GM23338 (cell line): ENCODE measurements at regions not wholly inside any gene's neighbourhood (a gene's known extent, or its start where the extent isn't known, plus 50 kb on each side); places are given as distances from the start of the nearest gene placed in this dataset.

Experiments used
- ATAC-seq: fragments of 200-7000 bp; cut with Tn5 transposase; 3 replicates; pipeline ENCODE4 v1.9.1; 2020
- DNase-seq: peaks from one replicate; pipeline ENCODE4 v3.0.0-alpha.2; 2015; ENCODE audit warnings: low spot score
- H2AFZ ChIP-seq: fragments of 200-600 bp; sonication (generic); 2 replicates; pipeline ENCODE4 v1.8.0; 2016; ENCODE audit warnings: antibody characterized with exemption, mild to moderate bottlenecking, moderate library complexity
- H3F3A ChIP-seq: fragments of 200-600 bp; sonication (generic); replicated peaks from 2 replicates; pipeline ENCODE4 v1.8.0; 2017; ENCODE audit warnings: antibody characterized with exemption, mixed run types, low read depth
- H3K27ac ChIP-seq: fragments of 200-600 bp; sonication (generic); 2 replicates; pipeline ENCODE4 v1.6.1; 2016; ENCODE audit warnings: low read depth
- H3K27me3 ChIP-seq: fragments of 200-600 bp; sonication (generic); 2 replicates; pipeline ENCODE4 v1.8.0; 2016; ENCODE audit warnings: mild to moderate bottlenecking, mixed run types, moderate library complexity; ENCODE audit not compliant: insufficient read depth
- H3K36me3 ChIP-seq: fragments of 200-600 bp; sonication (generic); 2 replicates; pipeline ENCODE4 v1.8.0; 2016; ENCODE audit warnings: mild to moderate bottlenecking; ENCODE audit not compliant: insufficient read depth
- H3K4me1 ChIP-seq: fragments of 200-600 bp; sonication (generic); 2 replicates; pipeline ENCODE4 v1.8.0; 2016; ENCODE audit warnings: mild to moderate bottlenecking, moderate library complexity; ENCODE audit not compliant: insufficient read depth
- H3K4me2 ChIP-seq: fragments of 200-600 bp; sonication (generic); 2 replicates; pipeline ENCODE4 v1.7.1; 2017; ENCODE audit warnings: mixed run types
- H3K4me3 ChIP-seq: fragments of 200-600 bp; sonication (generic); 2 replicates; pipeline ENCODE4 v1.6.1; 2016; ENCODE audit warnings: mixed run types
- H3K79me2 ChIP-seq: fragments of 200-600 bp; sonication (generic); replicated peaks from 2 replicates; pipeline ENCODE4 v1.8.0; 2017; ENCODE audit warnings: mild to moderate bottlenecking; ENCODE audit not compliant: insufficient read depth
- H3K9me2 ChIP-seq: fragments of 200-600 bp; sonication (generic); 2 replicates; pipeline ENCODE4 v1.8.0; 2017; ENCODE audit not compliant: insufficient read depth
- H4K20me1 ChIP-seq: fragments of 200-600 bp; sonication (generic); replicated peaks from 2 replicates; pipeline ENCODE4 v1.8.0; 2017; ENCODE audit warnings: mild to moderate bottlenecking; ENCODE audit not compliant: insufficient read depth
- H3K27ac Mint-ChIP-seq: 2 replicates; pipeline ENCODE4 v1.8.0; 2020; ENCODE audit warnings: inconsistent platforms, mild to moderate bottlenecking, moderate library complexity, mixed read lengths
- H3K27me3 Mint-ChIP-seq: 3 replicates; pipeline ENCODE4 v1.8.0; 2022; ENCODE audit warnings: low read depth, mild to moderate bottlenecking, moderate library complexity, mixed read lengths, inconsistent platforms; ENCODE audit not compliant: insufficient read depth, poor library complexity
- H3K36me3 Mint-ChIP-seq: 3 replicates; pipeline ENCODE4 v1.8.0; 2021; ENCODE audit warnings: low read depth, mild to moderate bottlenecking, inconsistent platforms, moderate library complexity, mixed read lengths
- H3K4me1 Mint-ChIP-seq: 3 replicates; pipeline ENCODE4 v1.8.0; 2020; ENCODE audit warnings: mild to moderate bottlenecking, inconsistent platforms, mixed read lengths
- H3K4me3 Mint-ChIP-seq: 3 replicates; pipeline ENCODE4 v1.8.0; 2021; ENCODE audit warnings: moderate library complexity, mild to moderate bottlenecking, inconsistent platforms, mixed read lengths
- H3K9me3 Mint-ChIP-seq: 3 replicates; pipeline ENCODE4 v1.8.0; 2020; ENCODE audit warnings: moderate library complexity, mild to moderate bottlenecking, inconsistent platforms, mixed read lengths
- EZH2 ChIP-seq: fragments of 200-600 bp; sonication (generic); IDR thresholded peaks from one replicate; pipeline ENCODE4 v1.8.0; 2017; ENCODE audit warnings: antibody characterized with exemption, mild to moderate bottlenecking, low read depth; ENCODE audit not compliant: unreplicated experiment
- EZH2phosphoT487 ChIP-seq: fragments of 200-600 bp; sonication (generic); IDR thresholded peaks from one replicate; pipeline ENCODE4 v1.8.1; 2018; ENCODE audit warnings: antibody characterized with exemption; ENCODE audit not compliant: unreplicated experiment
- JUNB ChIP-seq: IDR thresholded peaks from one replicate; pipeline ENCODE4 v1.6.1; 2016; ENCODE audit warnings: antibody characterized with exemption; ENCODE audit not compliant: unreplicated experiment
- NANOG ChIP-seq: IDR thresholded peaks from 2 replicates; pipeline ENCODE4 v1.6.1; 2016; ENCODE audit warnings: antibody characterized with exemption, borderline replicate concordance
- POLR2AphosphoS5 ChIP-seq: IDR thresholded peaks from 2 replicates; pipeline ENCODE4 v1.6.1; 2016; ENCODE audit warnings: antibody characterized with exemption, low read depth
- ZNF114 ChIP-seq: fragments of 250-450 bp; sonication (Bioruptor Pico); IDR thresholded peaks from 2 replicates; pipeline ENCODE4 v1.5.0; 2020; ENCODE audit warnings: mild to moderate bottlenecking, moderate library complexity
- TF ChIP-seq, protein P1 (sequence below): IDR thresholded peaks from one replicate; pipeline ENCODE4 v1.6.1; 2018; ENCODE audit warnings: antibody characterized with exemption; ENCODE audit not compliant: unreplicated experiment
- TF ChIP-seq, protein P2 (sequence below): IDR thresholded peaks from 2 replicates; pipeline ENCODE4 v1.6.1; 2016; ENCODE audit warnings: antibody characterized with exemption
- TF ChIP-seq, protein P3 (sequence below), 2 experiments: fragments of 200-600 bp in 1 of 2; sonication (generic) in 1 of 2; conservative IDR thresholded peaks; 2 replicates each; pipeline versions ENCODE4 v1.5.1 to v1.6.1; 2016 to 2017; ENCODE audit warnings: antibody characterized with exemption in 2 of 2, low read depth in 2 of 2, mild to moderate bottlenecking in 2 of 2, moderate library complexity in 1 of 2

DNA sequence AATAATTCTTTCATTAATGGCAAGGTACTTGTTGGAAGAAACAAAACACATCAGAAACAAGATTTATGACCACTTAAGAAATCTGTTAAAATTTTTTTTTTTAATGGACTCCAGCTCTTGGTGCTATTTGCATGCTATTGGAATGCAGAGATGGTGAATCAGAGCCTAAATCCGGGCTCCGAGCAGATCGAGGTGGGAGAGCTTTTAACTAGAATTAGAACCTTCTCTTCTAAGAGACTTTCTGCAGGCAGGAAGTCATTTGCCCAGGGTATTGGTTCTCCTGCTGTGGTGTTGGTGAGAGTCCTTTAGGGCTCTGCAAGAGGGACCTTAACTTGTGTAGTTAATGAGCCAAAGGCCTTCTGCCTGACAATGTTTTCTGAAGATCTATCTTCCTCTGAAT lies 419.4 kb downstream of the SNAPC1 start (continued):
- TF ChIP-seq, protein P1, sequence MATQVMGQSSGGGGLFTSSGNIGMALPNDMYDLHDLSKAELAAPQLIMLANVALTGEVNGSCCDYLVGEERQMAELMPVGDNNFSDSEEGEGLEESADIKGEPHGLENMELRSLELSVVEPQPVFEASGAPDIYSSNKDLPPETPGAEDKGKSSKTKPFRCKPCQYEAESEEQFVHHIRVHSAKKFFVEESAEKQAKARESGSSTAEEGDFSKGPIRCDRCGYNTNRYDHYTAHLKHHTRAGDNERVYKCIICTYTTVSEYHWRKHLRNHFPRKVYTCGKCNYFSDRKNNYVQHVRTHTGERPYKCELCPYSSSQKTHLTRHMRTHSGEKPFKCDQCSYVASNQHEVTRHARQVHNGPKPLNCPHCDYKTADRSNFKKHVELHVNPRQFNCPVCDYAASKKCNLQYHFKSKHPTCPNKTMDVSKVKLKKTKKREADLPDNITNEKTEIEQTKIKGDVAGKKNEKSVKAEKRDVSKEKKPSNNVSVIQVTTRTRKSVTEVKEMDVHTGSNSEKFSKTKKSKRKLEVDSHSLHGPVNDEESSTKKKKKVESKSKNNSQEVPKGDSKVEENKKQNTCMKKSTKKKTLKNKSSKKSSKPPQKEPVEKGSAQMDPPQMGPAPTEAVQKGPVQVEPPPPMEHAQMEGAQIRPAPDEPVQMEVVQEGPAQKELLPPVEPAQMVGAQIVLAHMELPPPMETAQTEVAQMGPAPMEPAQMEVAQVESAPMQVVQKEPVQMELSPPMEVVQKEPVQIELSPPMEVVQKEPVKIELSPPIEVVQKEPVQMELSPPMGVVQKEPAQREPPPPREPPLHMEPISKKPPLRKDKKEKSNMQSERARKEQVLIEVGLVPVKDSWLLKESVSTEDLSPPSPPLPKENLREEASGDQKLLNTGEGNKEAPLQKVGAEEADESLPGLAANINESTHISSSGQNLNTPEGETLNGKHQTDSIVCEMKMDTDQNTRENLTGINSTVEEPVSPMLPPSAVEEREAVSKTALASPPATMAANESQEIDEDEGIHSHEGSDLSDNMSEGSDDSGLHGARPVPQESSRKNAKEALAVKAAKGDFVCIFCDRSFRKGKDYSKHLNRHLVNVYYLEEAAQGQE: no peak

DNA sequence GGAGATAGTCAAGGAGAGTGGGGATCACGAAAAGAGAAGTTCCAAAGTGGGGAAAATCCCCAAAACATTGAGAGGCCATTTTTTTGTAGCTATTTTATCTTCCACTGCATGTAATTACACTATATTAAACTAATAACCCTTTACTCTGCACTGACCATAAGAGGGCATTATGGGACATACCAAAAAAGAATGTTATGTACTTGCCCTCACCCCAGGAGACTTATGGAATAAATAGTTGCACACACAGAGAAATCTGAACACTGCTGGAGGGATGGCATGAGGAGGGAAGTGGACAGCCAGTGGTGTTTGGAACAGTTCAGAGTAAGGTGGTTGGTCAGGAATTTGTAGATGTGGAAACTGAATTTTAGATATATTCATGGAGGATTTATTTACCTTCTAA lies 422.9 kb downstream of the SNAPC1 start:
- Histone ChIP-seq H3K4me3 (no peak overlapping the region), H3F3A (no peaks in the 10 kb centered on the region), H4K20me1 (no peaks in the 10 kb centered on the region), H3K27ac (no peak overlapping the region), H2AFZ (no peak overlapping the region), H3K9me2 (peaks cover 18% of the 10 kb centered on the region; the same call in 1 of the 2 replicates), H3K27me3 (no peaks in the 10 kb centered on the region), H3K4me2 (no peak overlapping the region), H3K4me1 (no peaks in the 10 kb centered on the region), H3K79me2 (no peaks in the 10 kb centered on the region), H3K36me3 (no peaks in the 10 kb centered on the region)
- no peaks in the 10 kb centered on the region for H3K36me3 Mint-ChIP-seq
- H3K4me1 Mint-ChIP-seq: peaks cover 6% of the 10 kb centered on the region
- DNase-seq (no peak), ATAC-seq (no peak)
- H3K4me3 Mint-ChIP-seq: no peak overlapping the region
- H3K27me3 Mint-ChIP-seq: no peaks in the 10 kb centered on the region
- no peaks in the 10 kb centered on the region for H3K9me3 Mint-ChIP-seq
- H3K27ac Mint-ChIP-seq: no peak overlapping the region
- no peak for TF ChIP-seq ZNF114 (CRISPR knock-in tag)
- TF ChIP-seq POLR2AphosphoS5: no peak
- TF ChIP-seq, protein P1: no peak
- TF ChIP-seq, protein P2, sequence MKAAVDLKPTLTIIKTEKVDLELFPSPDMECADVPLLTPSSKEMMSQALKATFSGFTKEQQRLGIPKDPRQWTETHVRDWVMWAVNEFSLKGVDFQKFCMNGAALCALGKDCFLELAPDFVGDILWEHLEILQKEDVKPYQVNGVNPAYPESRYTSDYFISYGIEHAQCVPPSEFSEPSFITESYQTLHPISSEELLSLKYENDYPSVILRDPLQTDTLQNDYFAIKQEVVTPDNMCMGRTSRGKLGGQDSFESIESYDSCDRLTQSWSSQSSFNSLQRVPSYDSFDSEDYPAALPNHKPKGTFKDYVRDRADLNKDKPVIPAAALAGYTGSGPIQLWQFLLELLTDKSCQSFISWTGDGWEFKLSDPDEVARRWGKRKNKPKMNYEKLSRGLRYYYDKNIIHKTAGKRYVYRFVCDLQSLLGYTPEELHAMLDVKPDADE: no peak
- no peak for TF ChIP-seq EZH2phosphoT487
- no peak for TF ChIP-seq JUNB
- TF ChIP-seq, protein P3, sequence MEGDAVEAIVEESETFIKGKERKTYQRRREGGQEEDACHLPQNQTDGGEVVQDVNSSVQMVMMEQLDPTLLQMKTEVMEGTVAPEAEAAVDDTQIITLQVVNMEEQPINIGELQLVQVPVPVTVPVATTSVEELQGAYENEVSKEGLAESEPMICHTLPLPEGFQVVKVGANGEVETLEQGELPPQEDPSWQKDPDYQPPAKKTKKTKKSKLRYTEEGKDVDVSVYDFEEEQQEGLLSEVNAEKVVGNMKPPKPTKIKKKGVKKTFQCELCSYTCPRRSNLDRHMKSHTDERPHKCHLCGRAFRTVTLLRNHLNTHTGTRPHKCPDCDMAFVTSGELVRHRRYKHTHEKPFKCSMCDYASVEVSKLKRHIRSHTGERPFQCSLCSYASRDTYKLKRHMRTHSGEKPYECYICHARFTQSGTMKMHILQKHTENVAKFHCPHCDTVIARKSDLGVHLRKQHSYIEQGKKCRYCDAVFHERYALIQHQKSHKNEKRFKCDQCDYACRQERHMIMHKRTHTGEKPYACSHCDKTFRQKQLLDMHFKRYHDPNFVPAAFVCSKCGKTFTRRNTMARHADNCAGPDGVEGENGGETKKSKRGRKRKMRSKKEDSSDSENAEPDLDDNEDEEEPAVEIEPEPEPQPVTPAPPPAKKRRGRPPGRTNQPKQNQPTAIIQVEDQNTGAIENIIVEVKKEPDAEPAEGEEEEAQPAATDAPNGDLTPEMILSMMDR (conservative IDR thresholded peaks at IDR 0.05; ENCODE audit: low read depth in 2 of 2): no peak
- no peak for TF ChIP-seq EZH2
- TF ChIP-seq NANOG: no peak
